GM12892 (cell line): ENCODE measurements at regions not wholly inside any gene's neighbourhood (a gene's known extent, or its start where the extent isn't known, plus 50 kb on each side); places are given as distances from the start of the nearest gene placed in this dataset.

Experiments used
- POLR2A ChIP-seq: IDR thresholded peaks from 2 replicates; pipeline ENCODE4 v1.6.1; 2011; ENCODE audit warnings: low read depth, low read length, control low read depth
- POLR2AphosphoS5 ChIP-seq: IDR thresholded peaks from 2 replicates; pipeline ENCODE4 v1.6.1; 2011; ENCODE audit warnings: low read depth, low read length, control low read depth

- TF ChIP-seq POLR2AphosphoS5 = no peak
- no peak for TF ChIP-seq POLR2A
These were observed 914.3 kb upstream of the API5 start for GRCh38 chr11:42397483-42397882.
